GM19395 (cell line): ENCODE measurements at regions not wholly inside any gene's neighbourhood (a gene's known extent, or its start where the extent isn't known, plus 50 kb on each side); places are given as distances from the start of the nearest gene placed in this dataset.

Experiments used
- ATAC-seq: cut with Tn5 transposase; IDR thresholded peaks from one replicate; pipeline ENCODE4 v1.9.1; 2021; ENCODE audit warnings: mild to moderate bottlenecking, moderate library complexity; ENCODE audit not compliant: unreplicated experiment

GRCh38 chr6:21506126-21506525 is 87.4 kb upstream of the SOX4 start:
- ATAC-seq, result no peak

GRCh38 chr6:21507811-21508210 is 85.7 kb upstream of the SOX4 start:
- ATAC-seq, result no peak

- no peak for ATAC-seq
These were observed 84.8 kb upstream of the SOX4 start for GRCh38 chr6:21508753-21509152.

DNA sequence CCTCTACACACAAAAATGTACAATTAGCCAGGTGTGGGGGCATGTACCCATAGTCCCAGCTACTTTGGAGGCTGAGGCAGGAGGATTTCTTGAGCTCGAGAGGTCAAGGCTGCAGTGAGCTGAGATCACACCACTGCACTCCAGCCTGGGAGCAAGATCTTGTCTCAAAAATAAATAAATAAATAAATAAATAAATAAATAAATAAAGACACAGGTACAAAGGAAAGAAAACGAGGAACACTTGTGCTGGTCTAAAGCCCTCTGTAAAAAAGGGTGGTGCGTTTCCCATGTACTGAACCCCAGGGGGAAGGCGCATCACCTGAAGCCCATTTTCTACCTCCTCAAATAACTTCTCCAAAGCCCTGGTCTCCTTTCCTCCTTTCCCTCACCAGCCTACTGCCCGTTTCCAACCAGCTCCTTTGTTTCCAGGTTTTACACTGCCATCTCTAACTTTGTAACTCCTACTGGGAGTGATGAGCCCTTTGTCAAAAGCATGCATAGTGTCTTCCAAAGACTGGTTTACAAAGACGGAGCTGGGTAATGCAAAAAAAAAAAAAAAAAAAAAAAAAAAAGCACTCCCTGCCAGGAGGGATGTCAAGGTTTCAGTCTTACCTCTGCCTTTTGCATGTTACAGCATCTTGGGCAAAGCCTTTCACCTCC is 81.5 kb upstream of the SOX4 start:
- no peak for ATAC-seq

DNA sequence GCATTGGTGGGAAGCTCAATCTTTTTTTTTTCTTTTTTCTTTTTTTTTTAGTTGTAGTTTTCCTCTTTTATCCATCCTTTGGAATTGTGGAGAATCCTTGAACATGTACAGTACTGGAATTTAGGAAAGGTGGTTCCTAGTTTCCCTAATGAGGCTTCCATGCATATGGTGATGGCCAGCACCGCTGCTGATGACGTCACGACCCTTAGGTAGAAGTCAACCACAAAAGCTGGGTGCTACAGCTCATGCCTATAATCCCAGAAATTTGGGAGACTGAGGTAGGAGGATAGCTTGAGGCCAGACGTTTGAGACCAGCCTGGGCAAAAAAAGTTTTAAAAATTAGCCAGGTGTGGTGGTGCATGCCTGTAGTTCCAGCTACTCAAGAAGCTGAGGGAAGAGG is 79.3 kb upstream of the SOX4 start:
- no peak for ATAC-seq

GRCh38 chr6:21518317-21518716 is 75.2 kb upstream of the SOX4 start:
- no peak for ATAC-seq

DNA sequence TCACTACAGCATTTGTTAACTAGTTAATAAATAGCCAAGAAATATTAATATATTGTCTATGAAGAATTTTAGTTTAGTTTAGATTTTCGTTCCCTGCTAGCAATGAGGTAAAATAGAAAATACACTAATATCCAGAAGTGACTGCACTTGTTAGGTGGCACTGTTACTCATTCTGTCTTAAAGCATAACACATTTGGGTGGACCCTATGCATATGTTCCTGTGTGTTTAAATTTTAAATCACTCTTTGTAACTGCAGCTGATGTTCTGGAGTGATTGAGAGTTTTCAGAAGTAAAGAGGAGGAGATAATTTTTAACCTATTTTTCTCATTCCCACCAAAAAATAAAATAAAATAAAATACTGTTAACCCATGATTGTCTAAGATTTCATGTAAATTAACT is 73.9 kb upstream of the SOX4 start:
- no peak for ATAC-seq

- no peak for ATAC-seq
These were observed 72.3 kb upstream of the SOX4 start for GRCh38 chr6:21521276-21521675.

DNA sequence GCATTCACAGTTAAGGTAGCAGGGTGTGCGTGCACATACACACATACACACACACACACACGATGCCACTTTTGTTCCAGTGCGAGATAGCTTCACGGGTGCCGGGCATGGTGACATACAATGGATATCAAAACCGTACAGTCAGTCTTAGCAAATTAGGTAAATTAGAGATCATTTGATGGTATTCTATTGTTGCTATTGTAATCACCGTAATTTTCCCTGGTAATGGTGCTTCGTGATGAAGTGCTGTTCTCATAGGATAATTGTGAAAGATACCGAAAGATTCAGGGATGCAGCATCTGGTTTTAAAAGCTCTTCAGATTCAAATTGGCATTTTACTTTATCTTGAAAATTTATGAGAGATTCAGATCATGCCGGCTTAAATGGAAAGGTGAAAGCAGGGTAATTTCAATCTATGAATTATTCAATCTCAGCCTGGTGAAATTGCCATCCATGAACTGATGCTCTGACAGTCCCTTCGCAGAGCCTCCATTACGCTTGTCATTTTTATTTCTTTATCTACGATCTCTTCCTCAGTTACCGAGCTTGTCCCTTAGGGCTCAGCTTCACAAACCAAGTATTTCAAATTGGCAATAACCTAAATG is 71.3 kb upstream of the SOX4 start:
- no peak for ATAC-seq

DNA sequence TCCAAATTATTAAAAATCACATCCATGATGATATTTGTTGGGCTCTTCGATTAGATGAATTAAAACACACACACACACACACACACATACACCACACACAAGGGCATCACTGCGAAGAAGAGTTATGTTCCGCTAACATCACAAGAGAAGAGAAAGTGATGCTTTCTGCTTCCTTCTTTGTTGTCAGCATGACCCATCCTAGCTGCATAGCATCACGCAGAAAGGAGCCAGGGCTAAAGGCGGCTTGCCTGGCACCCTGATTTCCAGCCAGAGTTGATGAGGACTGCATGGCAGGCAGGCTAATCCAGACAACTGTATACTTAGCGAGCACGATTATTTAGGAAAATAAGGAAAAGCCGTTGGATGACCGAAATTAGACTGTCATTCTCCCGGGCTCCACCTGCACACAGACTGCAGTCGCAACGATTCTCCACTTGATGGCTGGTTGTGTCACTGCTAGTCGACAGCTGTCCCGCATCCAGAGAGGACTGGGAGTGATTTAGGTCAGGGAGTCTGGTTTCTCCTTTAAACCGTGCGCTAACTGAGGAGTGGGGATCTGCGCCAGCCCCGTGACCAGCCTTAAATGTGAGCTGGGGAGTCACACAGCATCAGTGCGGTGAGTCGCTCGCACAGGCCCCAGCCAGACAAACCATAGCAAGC is 70.6 kb upstream of the SOX4 start:
- ATAC-seq, result no peak

DNA sequence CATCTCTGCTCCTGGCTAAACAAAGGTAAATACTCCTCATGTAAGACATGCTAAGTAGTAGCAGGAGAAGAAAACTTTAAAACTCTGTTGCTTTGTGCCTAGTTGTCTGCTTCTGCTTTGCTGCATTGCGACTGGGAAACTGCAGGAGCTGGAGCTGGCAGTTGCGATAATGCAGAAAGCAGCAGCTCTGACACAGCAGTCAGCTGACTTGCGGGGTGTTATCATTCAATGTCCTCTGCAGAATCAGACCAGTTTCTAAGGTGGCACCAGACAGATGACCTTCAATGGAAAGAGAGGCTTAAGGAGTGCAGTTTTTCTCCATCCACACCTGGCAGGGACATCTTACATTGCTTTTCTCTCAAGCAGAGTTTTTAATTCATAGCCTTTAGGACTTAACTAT is 69.9 kb upstream of the SOX4 start:
- ATAC-seq, result no peak

DNA sequence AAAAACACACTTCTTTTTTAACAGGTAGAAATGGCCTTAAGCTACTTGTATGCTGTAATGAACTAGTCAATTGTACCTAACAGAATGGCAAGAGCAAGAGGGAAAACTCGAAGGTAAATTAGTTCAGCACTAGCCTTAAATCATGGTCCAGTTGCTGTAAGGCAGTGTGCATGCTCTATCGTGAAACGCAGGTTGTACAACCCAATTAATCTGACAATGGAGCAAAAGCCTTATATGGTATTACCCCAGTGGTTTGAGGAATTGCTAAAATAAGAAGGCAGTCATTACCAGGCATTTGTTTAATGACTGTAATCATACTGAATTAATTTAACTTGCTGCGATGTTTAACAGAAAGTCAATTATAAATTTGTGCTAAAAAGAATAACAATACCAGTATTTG is 69.3 kb upstream of the SOX4 start:
- ATAC-seq, result no peak

- ATAC-seq, result no peak
These were observed 66.6 kb upstream of the SOX4 start for GRCh38 chr6:21526974-21527373.

GRCh38 chr6:21527731-21528130 is 65.8 kb upstream of the SOX4 start:
- no peak for ATAC-seq

DNA sequence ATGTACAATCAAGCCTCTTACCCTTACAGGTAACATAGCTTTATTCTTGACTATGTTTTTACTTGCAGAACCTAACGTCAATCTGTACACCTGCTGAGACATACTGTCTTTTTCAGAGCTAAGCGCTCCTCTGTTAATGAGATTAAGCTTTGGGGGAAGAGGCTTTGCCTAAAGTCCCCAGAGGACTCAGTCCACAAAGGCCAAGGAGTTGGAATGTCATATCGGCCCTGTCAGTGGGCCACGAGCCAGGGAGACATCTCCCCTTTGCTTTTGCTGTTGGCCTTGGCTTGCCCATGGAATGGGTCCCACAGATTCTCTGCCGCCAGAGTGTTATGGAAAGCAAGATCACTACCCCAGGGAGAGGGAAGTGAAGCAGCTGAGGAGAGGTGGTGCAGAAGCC is 64.1 kb upstream of the SOX4 start:
- ATAC-seq, result no peak

GRCh38 chr6:21531393-21531792 is 62.2 kb upstream of the SOX4 start:
- no peak for ATAC-seq

DNA sequence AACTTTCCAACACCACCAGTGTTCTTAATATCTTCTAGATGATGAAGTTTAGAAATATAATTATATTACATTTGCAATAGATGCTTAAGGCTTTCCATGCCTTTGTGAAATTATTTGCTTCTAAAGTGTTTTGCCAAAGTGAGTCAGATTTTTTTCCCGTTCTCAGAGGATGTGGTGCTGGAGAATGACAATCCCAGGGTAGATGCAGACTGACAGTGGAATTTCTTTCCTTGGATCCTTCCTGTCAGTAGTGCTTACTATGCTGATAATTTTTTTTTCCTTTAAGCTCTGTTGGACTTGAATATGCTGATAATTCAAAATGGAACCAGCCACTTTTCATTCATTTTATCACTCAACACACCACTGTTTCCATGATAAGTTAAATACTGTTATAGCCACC is 59.9 kb upstream of the SOX4 start:
- ATAC-seq, result no peak

DNA sequence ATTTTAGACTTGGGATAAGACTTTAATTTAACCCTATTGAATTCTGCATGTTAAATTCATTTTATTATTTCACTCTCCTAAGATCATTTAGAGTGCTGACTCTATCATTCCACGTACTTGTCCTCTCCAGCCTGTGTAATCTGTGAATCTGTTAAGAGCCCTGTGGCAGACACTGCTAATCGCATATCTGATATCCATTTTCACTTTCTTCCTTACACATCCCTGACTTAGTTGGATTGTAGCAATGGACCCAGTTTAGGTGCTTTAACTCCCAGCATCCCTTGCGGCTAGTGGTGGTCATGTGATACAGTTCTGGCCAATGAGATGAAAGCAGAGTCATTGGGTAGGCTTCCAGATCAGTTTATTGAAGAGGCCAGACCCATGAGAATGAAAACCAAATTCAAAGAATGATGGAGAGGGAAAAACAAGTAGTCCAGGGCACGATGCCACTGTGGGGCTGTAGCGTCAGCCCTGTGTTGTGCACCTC is 57.2 kb upstream of the SOX4 start:
- no peak for ATAC-seq

DNA sequence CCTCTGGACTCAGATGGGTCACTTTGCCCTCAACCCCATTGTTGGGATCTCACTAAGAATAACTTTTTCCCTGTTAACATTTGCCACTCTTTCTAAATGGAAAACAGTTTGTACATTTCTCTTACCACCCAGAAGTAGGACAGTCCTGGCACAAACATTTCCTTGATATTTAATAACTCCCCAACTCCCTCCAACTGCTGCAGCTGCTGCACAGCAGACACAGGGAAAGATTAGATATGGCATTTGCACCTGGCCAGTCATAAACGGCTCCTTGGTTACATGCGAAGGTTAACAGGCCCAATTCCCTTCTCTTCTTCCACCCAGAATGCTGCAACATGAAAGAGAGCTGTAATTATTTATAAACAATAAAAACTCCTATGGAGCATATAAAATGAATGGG is 55.9 kb upstream of the SOX4 start:
- ATAC-seq, result no peak

- ATAC-seq, result no peak
These were observed 55.3 kb upstream of the SOX4 start for GRCh38 chr6:21538186-21538798.

GRCh38 chr6:21539621-21540100 is 53.9 kb upstream of the SOX4 start:
- ATAC-seq, result no peak
